ENCODE measurements at regions not wholly inside any gene's neighbourhood (a gene's known extent, or its start where the extent isn't known, plus 50 kb on each side); places are given as distances from the start of the nearest gene placed in this dataset.
A peak's percentile ranks its signal among the peaks of the same experiment; 100 is the strongest.

DNA sequence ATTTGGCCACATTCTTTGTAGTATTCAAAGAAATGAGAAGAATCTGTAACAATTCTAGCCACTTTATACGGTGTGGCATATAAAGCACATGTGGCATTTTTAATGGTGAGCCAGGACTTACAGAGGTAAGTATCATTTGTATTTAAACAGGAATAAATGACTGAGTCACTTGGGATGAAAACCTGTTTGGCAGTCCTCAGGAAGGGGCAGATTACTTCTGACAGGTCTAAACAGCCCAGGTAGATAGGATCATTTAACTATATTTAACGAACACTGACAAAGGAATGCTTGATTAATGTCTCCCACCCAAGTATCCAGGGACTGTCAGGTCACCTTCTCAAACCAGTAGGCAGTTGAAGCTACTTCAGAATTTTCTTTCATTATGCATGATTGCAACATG, 241.5 kb upstream of the SATB1 start:
- no peak for DNase-seq

DNA sequence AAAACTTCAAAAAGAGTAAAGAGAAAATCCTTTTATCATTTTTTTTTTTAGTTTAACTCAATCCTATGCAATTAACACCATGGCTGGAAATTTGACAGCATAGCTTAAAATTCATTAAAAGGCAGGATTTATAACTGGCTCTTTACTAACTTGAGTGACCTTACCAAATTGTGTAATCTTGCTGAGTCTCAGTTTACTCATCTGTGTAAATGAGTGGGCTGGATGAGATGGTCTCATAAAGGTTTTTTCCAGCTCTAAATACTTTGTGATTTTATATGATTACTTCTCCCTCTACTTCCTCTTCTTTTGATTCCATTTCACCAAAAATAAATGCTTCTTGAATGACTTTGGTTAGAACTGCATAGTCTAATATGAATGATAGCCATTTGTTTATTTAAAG, 234.9 kb upstream of the SATB1 start:
- no peak for DNase-seq

DNA sequence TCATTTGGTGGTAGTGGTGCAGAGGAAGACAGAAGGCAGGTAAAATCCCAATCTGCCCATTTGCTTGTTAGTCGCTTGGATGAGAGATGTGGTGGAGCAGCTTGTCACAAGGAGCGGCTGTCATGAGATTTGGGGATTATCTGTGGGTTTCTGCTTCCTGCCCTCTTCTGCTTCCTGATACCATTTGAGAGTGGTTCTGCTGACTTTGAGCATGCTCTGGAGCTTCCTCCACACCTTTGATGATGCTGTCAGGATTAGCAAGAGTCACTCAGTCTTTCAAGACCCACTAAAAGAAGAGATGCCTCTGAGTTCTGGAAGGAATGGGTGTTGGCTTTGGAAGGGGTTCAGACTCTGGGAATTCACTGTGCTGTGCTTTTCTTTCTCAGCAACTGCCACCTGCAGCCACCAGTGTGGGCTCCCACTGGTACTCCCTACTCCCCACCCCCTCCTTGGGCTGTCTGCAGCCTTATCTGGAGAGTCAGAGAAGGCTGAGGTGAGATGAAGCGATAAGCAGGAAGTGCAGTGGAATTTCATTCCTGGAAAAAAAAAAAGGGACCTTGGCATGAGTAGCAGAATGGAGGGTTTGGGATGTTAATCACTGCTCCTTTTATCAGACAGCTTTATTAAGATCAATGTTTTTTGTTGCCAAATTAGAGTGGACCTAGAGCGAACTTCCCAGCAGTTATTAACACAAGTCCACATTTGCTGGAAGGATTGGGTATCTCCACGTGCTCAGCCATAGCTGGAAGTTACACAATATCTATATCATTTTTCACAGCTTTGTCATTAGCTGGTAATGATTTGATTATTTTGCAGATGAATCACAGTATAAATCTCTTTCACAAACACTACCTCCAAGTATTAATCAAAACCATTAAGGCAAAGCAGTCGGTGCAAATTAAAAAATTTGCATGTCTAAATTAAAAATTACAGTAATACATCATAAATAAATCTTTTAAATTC, 233.0 kb upstream of the SATB1 start:
- no peak for DNase-seq

DNA sequence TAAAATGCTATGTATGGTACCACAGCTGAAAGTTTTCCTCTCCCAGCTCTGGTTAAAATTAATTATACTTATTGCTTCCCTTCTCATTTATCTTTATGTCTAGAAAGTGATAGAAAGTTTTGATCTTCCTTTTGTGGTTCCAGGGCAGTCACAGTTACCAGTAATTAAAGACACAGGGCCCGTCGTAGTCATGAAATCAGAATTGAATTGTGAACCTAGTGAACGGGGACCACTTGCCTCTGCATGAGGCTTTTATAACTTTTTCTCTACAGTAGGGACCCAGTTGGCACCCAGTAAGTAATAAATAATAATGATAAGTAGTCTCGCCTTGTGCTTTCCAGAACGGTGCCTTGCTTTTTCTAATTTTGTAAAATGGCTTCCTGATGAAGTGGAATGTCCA, 231.7 kb upstream of the SATB1 start:
- DNase-seq, result no peak

DNA sequence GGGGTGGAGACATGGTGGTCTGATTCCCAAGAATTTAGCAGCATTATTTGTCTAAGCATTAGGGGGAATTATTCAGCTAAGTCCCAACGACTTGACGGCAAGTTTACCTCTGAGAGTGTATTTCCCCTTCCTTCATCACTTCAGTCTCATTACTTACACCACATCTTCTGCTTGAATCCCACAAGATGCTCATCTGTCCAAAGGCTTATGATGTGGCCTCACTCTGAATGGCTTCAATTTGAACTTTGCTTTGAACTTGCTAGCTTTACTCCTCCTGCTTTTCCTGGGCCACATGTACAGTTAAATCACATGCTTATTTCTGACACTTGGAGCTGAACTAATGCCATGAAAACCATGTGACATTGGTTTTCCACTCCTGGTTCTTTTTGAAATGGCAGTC, 231.3 kb upstream of the SATB1 start:
- no peak for DNase-seq

DNA sequence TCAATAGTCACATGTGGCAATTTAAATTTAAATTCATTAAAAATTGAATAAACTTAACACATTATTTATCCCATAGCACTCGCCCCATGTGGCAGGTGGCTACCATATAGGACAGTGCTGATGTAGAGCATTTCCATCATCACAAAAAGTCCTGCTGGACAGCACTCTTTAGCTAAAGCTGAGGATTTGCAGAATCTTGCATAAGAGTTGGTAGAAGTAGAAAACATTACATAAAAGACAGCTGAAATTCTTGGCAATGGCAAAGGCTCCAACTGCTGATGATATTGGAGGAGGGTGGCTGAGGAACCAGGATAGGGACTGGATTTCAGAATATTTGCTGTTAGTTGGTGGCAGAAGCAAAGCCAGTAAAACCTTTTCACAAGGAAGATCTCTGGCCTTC, 230.7 kb upstream of the SATB1 start:
- DNase-seq, result no peak

DNA sequence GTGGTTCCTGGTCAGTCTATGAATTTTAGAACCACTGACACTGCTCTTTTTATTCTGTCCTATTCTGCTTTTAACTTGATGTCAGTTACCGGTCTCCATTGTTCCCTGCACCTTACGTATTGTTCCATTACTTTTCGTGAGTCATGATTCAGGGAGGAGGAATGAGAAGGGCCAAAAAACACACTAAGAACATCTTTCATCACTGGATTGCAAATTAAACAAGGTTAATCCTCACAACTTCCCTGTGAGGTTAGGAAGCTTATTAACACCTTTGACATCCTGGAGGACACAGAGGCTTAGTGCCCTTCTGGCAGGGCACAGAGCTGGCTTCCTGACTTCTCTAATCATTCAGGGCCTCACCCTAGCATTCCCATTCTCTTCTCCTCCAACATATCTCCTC, 227.6 kb upstream of the SATB1 start:
- no peak for DNase-seq

DNA sequence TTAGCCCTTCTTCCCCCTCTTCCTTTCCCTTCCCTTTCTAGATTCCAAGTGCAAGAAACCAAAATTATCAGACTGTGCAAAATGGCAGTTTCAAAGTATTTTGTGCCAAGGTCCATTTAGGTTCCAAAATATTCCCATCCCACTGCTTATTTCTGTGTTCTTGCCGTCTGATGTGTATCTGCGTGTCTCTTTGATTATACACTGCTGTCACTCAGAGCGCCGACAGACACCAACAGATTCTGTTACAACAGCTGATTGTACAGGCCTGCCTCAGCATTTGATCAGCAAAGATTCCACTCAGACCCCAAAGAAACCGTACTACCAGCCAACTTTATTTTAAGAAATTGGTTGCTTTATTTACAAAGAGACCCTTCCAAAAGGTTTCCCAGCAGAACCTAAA, 225.6 kb upstream of the SATB1 start:
- DNase-seq, result no peak

DNA sequence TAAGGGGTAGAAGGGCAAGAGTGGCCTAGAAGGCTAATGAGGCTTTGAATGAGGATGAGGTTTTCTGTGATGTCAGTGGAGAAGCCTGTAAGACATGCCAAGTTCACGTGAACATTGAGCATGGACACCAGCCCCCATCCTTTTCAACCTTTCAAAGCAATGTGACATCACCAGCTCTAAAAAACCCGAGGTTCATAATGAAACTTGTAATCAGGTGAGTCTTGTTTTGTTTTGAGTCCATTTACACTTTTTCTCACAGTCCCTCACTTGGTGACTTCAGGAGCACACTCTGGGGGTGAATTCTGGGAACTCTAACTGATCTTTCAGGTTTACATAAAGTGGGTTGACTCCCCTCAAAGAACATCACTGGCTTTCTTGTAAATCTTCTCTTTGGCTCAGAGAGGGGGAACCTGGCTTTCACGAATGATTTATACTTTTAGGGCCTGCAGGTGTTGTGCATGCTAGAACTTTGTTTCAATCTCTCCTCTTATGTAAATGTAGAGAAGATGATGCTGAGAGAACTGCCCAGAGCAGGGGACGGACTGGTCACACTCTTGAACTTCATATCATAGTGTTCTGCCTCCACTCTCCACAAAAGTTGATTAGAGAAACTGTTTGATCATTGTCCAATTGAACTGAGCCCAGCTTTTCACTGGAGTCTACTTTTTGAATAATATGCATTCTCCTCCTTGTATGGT, 224.7 kb upstream of the SATB1 start:
- peak; percentile 20 for DNase-seq

DNA sequence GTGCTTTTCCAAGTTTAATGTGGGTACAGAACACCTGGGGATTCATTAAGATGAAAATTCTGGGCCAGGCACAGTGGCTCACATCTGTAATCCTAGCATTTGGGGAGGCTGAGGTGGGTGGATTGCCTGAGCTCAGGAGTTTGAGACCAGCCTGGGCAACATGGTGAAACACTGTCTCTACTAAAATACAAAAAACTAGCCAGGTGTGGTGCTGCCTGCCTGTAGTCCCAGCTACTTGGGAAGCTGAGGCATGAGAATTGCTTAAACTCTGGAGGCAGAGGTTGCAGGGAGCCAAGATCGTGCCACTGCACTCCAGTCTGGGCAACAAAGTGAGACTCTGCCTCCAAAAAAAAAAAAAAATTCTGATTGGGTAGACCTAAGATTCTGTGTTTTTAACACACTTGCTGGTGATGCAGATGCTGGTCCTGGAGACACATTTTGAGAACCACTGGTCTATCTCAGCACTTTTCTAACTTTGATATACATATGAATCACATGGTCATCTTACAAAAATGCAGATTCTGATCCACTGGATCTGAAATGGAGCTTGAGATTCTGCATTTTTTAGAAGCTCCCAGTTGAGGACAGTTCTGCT, 223.8 kb upstream of the SATB1 start:
- DNase-seq, result no peak

DNA sequence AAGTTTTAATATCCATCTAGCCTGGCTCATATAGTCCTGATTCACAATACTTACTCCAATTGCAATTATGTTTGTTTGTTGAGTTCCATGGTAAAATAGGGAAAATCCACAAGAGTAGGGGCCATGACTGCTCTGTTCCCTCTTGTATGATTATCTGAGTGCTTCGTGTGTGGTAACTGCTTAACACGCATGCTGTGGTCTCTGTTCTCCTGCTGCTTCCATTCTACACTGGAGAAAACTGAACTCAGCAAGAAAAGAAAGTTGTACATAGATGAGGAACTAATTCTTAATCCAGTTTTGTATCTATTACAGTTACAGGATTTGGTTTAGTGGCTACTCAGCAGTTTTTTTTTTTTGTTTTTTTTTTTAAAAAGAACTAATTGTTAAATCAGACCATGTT, 223.0 kb upstream of the SATB1 start:
- DNase-seq, result no peak

DNA sequence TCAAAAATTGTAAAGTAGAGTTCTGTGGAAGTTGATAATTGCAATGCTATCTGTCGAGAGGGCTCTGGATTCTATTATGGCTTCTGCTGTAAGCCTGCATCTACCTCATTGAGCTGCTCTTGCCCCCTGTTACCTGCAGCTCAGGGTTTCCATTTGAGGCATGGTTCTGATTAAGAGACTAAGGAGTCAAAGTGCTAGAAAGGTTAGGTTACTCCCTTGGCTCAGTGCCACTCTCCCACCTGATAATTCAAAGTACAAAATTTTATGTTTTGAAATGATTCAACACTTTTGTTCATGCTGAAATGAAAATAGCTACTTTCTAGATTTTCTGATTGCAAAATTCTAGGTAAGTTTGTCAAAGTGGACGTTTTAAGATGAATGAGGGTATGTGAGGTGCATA, 220.5 kb upstream of the SATB1 start:
- no peak for DNase-seq

DNA sequence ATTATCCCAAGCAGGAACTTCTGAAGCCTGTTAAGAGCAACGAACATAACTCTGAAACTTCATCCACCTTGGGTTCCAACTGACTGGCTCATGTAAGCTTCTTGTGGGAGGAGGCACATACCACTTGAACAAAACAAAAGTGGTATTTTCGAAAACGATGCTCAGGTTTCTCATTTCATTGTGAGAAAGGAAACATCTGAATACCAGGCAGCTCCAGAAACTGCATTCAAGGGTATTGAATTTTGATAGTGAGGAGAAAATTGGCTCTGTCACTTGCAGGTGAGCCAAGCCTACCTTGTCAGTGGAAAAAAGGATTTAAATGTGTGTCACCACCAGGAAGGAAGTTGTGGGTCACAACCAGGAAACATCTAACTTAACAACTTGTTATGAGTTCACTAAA, 218.1 kb upstream of the SATB1 start:
- DNase-seq, result no peak

DNA sequence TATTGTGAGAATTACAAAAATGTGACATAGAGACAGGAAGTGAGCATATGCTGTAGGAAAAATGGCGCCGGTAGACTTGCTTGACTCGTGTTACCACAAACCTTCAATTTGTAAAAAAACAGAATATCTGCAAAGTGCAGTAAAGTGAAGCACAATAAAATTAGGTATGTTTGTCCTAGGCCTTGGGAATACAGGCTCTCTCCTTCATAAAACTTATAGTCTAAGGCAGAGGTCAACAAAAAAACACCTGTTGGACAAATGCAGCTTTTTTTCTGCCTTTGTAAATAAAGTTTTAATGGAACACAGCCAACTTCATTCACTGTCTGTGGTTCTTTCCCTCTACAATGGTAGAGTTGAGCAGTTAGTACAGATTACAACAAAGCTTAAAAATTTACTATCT, 216.8 kb upstream of the SATB1 start:
- DNase-seq, result no peak

DNA sequence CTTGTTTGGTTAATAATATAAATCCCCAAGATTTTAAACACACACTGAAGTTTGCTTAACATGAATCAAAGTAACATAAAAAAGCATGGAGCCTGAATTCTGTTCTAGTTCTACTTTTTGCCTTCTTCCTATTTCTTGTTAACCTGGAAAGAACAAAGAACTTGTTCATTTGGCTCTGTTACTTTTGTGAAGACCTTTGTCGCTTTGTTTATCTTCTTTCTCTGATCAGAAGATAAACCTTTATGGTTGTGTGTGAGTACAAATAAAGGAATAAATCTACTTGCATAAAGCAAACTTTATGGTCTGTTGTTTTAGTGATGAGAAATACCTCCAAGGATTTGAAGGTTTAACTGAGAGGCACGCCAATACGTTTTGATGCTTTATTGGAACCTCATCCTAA, 210.1 kb upstream of the SATB1 start:
- DNase-seq, result no peak

DNA sequence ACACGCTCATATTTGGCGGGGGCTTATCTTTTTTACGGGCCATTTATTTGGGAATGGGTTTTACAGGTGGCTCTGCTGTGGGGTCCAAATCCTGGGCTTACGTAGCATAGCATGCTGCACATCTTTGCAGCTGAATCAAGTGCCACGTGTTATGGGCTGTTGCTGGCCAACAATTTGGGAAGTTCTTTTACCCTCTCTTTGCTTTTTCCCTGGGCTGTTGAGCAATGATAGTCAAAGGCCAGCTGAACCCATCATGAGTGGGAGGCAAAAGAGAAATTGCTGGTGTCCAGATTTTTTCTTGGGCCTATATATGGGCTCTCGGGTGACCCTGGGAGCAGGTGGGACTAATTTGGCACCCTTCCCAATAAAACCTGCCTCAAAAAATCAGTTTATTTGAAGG, 209.3 kb upstream of the SATB1 start:
- DNase-seq, result no peak

DNA sequence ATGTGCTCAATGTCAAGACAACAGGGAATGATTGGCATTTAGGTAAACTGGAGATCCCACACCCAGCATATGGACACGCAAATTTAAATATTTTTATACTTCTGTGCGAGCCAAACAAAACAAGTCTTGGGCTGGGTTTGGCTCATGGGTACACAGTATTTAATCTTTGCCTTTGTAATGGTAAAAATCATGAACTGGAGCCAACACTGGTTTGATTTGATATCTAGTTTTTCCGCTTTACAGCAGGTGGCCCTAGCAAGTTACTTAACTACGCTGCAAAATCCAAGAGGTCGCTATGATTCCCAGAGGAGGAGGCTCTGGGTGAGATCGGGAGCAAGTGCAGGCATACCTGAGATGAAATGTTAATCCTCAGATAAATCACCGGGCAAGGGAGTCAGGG, 207.9 kb upstream of the SATB1 start:
- no peak for DNase-seq

DNA sequence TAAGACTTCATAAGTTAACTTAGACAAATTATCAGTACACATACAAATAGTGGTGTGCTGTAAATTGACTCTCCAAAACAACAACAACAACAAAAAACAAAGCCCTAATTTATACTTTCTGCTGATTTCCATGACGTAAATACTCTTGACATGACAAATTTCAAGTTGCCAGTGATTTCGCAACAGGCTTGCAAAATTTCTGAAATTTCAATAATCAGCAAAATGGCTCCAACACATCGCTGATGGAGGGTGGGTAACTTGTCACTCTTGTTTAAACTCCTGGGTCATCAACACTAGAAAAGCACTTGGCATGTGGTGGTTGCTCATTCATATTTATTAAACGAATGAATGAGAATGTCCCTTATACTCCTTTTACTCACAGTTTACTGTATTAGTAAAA, 205.2 kb upstream of the SATB1 start:
- DNase-seq, result no peak

DNA sequence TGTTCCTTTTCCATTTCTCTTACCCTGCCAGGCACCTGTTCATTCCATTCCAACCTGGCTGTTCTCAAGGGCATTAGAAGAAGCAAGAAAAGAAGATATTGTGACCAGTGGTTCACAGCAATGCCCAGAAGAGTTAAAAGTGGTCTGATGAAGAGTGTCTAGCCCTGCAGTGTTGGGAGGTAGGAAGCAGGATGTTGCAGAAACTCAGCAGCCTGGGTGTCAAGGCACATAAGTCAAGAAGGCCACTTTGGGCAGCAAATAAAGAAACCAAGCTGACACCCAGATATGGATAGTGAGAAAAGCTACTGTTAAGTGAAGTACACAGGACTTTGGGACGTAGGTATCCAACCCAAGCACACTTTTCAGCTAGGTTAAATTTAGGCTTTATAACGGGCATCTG, 199.9 kb upstream of the SATB1 start:
- DNase-seq, result no peak

DNA sequence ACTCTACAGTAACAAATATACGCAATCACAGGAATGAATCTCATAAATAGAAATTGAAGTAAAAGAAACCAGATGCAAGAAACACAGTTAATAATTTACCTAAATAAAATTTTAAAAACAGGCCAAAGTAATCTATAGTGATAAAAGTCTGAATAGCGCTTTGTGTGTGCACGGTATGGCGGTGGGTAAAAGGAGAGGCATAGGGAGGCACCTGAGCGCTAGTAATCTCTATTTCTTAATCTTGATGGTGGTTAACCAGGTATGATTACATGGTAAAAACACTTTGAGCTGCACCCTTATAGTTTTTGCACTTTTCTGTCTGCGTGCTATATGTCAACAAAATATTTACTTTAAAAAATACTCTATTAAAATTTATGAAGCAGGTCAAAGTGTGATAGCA, 198.1 kb upstream of the SATB1 start:
- DNase-seq, result no peak

DNA sequence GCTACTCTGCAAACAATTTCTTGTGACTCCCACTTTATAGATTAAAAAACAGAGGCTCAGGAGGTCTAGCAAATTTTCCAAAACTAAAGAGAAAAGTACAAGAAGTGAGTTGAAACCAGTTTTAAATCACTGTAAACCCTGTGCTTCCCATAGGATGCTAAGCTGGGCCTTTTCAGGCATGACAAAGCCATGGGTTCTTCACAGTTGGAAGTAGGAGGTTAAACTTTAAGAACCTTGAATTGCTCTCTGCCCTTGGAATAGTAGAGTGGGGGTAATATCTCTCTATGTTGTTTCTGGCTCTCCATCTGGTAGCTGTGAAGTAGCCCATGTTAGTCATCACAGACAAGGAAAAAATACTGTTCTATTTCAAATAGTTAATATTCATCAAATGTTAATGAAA, 193.6 kb upstream of the SATB1 start:
- no peak for DNase-seq

DNA sequence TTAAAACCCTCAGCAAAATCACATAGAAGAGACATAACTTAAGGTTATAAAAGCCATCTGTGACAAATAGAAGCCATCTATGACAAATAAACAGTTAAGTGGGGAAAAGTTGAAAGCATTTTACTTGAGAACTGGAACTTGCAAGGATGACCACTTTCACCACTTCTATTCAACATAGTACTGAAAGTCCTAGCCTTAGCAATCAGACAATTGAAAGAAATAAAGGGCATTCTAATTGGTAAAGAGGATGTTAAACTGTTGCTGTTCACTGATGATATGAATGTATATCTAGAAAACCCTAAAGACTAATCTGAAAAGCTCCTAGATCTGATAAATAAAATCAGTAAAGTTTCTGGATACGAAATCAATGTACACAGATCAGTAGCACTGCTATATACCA, 186.9 kb upstream of the SATB1 start:
- DNase-seq, result no peak

DNA sequence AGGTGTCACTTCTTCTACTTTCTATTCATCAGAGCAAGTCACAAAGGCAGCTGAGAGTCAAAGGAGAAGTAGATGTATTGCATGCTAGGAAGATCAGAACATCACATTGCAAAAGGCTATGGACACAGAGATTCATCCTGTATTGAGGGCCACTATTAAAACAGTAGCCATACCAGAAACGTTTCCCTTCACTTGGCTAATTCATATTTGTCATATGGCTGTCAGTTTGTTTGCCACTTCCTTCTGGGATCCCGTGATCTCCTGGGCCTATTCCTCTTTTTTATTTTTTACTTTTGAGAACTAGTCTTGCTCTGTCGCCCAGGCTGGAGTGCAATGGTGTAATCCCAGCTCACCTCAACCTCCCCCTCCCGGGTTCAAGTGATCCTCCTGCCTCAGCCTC, 184.0 kb upstream of the SATB1 start:
- DNase-seq, result no peak

DNA sequence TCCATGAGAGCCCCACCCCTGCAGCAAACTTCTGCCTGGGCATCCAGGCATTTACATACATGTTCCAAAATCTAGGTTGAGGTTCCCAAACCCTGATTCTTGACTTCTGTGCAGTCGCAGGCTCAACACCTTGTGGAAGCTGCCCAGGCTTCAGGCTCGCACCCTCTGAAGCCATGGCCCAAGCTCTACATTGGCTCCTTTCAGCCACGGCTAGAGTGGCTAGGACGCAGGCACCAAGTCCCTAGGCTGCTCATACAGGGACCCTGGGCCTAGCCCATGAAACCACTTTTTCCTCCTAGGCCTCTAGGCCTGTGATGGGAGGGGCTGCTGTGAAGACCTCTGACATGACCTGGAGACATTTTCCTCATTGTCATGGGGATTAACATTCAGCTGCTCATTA, 172.8 kb upstream of the SATB1 start:
- DNase-seq, result no peak
